GM23338 (cell line): ENCODE measurements at regions not wholly inside any gene's neighbourhood (a gene's known extent, or its start where the extent isn't known, plus 50 kb on each side); places are given as distances from the start of the nearest gene placed in this dataset.

ENCODE experiments used
- CREB1 ChIP-seq: fragments of 250-450 bp; sonication (Bioruptor Pico); IDR thresholded peaks from 2 replicates; pipeline ENCODE4 v1.5.0; 2020; ENCODE audit warnings: low read depth, mild to moderate bottlenecking, moderate library complexity
- EZH2 ChIP-seq: fragments of 200-600 bp; sonication (generic); IDR thresholded peaks from one replicate; pipeline ENCODE4 v1.8.0; 2017; ENCODE audit warnings: antibody characterized with exemption, mild to moderate bottlenecking, low read depth; ENCODE audit not compliant: unreplicated experiment
- EZH2phosphoT487 ChIP-seq: fragments of 200-600 bp; sonication (generic); IDR thresholded peaks from one replicate; pipeline ENCODE4 v1.8.1; 2018; ENCODE audit warnings: antibody characterized with exemption; ENCODE audit not compliant: unreplicated experiment
- JUNB ChIP-seq: IDR thresholded peaks from one replicate; pipeline ENCODE4 v1.6.1; 2016; ENCODE audit warnings: antibody characterized with exemption; ENCODE audit not compliant: unreplicated experiment
- NANOG ChIP-seq: IDR thresholded peaks from 2 replicates; pipeline ENCODE4 v1.6.1; 2016; ENCODE audit warnings: antibody characterized with exemption, borderline replicate concordance
- POLR2AphosphoS5 ChIP-seq: IDR thresholded peaks from 2 replicates; pipeline ENCODE4 v1.6.1; 2016; ENCODE audit warnings: antibody characterized with exemption, low read depth
- REST ChIP-seq: IDR thresholded peaks from one replicate; pipeline ENCODE4 v1.6.1; 2018; ENCODE audit warnings: antibody characterized with exemption; ENCODE audit not compliant: unreplicated experiment
- ZNF114 ChIP-seq: fragments of 250-450 bp; sonication (Bioruptor Pico); IDR thresholded peaks from 2 replicates; pipeline ENCODE4 v1.5.0; 2020; ENCODE audit warnings: mild to moderate bottlenecking, moderate library complexity
- TF ChIP-seq, protein P1 (sequence below), 2 experiments: fragments of 200-600 bp in 1 of 2; sonication (generic) in 1 of 2; conservative IDR thresholded peaks; 2 replicates each; pipeline versions ENCODE4 v1.5.1 to v1.6.1; 2016 to 2017; ENCODE audit warnings: antibody characterized with exemption in 2 of 2, low read depth in 2 of 2, mild to moderate bottlenecking in 2 of 2, moderate library complexity in 1 of 2
- TF ChIP-seq, protein P2 (sequence below): fragments of 250-450 bp; sonication (Bioruptor Pico); IDR thresholded peaks from 2 replicates; pipeline ENCODE4 v1.5.0; 2020; ENCODE audit warnings: mild to moderate bottlenecking, moderate library complexity
- TF ChIP-seq, protein P3 (sequence below): IDR thresholded peaks from 2 replicates; pipeline ENCODE4 v1.6.1; 2016; ENCODE audit warnings: antibody characterized with exemption

GRCh38 chr1:199932462-199932861, 95.0 kb upstream of the NR5A2 start:
- TF ChIP-seq EZH2phosphoT487 (no peak), REST (no peak), JUNB (no peak), POLR2AphosphoS5 (no peak), EZH2 (no peak), CREB1 (CRISPR knock-in tag) (no peak), ZNF114 (CRISPR knock-in tag) (no peak), NANOG (no peak)
- TF ChIP-seq, protein P1, sequence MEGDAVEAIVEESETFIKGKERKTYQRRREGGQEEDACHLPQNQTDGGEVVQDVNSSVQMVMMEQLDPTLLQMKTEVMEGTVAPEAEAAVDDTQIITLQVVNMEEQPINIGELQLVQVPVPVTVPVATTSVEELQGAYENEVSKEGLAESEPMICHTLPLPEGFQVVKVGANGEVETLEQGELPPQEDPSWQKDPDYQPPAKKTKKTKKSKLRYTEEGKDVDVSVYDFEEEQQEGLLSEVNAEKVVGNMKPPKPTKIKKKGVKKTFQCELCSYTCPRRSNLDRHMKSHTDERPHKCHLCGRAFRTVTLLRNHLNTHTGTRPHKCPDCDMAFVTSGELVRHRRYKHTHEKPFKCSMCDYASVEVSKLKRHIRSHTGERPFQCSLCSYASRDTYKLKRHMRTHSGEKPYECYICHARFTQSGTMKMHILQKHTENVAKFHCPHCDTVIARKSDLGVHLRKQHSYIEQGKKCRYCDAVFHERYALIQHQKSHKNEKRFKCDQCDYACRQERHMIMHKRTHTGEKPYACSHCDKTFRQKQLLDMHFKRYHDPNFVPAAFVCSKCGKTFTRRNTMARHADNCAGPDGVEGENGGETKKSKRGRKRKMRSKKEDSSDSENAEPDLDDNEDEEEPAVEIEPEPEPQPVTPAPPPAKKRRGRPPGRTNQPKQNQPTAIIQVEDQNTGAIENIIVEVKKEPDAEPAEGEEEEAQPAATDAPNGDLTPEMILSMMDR (conservative IDR thresholded peaks at IDR 0.05; ENCODE audit: low read depth in 2 of 2), result no peak
- TF ChIP-seq, protein P2, sequence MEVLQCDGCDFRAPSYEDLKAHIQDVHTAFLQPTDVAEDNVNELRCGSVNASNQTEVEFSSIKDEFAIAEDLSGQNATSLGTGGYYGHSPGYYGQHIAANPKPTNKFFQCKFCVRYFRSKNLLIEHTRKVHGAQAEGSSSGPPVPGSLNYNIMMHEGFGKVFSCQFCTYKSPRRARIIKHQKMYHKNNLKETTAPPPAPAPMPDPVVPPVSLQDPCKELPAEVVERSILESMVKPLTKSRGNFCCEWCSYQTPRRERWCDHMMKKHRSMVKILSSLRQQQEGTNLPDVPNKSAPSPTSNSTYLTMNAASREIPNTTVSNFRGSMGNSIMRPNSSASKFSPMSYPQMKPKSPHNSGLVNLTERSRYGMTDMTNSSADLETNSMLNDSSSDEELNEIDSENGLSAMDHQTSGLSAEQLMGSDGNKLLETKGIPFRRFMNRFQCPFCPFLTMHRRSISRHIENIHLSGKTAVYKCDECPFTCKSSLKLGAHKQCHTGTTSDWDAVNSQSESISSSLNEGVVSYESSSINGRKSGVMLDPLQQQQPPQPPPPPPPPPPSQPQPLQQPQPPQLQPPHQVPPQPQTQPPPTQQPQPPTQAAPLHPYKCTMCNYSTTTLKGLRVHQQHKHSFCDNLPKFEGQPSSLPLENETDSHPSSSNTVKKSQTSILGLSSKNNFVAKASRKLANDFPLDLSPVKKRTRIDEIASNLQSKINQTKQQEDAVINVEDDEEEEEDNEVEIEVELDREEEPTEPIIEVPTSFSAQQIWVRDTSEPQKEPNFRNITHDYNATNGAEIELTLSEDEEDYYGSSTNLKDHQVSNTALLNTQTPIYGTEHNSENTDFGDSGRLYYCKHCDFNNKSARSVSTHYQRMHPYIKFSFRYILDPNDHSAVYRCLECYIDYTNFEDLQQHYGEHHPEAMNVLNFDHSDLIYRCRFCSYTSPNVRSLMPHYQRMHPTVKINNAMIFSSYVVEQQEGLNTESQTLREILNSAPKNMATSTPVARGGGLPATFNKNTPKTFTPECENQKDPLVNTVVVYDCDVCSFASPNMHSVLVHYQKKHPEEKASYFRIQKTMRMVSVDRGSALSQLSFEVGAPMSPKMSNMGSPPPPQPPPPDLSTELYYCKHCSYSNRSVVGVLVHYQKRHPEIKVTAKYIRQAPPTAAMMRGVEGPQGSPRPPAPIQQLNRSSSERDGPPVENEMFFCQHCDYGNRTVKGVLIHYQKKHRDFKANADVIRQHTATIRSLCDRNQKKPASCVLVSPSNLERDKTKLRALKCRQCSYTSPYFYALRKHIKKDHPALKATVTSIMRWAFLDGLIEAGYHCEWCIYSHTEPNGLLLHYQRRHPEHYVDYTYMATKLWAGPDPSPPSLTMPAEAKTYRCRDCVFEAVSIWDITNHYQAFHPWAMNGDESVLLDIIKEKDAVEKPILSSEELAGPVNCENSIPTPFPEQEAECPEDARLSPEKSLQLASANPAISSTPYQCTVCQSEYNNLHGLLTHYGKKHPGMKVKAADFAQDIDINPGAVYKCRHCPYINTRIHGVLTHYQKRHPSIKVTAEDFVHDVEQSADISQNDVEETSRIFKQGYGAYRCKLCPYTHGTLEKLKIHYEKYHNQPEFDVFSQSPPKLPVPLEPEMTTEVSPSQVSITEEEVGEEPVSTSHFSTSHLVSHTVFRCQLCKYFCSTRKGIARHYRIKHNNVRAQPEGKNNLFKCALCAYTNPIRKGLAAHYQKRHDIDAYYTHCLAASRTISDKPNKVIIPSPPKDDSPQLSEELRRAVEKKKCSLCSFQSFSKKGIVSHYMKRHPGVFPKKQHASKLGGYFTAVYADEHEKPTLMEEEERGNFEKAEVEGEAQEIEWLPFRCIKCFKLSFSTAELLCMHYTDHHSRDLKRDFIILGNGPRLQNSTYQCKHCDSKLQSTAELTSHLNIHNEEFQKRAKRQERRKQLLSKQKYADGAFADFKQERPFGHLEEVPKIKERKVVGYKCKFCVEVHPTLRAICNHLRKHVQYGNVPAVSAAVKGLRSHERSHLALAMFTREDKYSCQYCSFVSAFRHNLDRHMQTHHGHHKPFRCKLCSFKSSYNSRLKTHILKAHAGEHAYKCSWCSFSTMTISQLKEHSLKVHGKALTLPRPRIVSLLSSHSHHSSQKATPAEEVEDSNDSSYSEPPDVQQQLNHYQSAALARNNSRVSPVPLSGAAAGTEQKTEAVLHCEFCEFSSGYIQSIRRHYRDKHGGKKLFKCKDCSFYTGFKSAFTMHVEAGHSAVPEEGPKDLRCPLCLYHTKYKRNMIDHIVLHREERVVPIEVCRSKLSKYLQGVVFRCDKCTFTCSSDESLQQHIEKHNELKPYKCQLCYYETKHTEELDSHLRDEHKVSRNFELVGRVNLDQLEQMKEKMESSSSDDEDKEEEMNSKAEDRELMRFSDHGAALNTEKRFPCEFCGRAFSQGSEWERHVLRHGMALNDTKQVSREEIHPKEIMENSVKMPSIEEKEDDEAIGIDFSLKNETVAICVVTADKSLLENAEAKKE (CRISPR knock-in tag), result no peak
- TF ChIP-seq, protein P3, sequence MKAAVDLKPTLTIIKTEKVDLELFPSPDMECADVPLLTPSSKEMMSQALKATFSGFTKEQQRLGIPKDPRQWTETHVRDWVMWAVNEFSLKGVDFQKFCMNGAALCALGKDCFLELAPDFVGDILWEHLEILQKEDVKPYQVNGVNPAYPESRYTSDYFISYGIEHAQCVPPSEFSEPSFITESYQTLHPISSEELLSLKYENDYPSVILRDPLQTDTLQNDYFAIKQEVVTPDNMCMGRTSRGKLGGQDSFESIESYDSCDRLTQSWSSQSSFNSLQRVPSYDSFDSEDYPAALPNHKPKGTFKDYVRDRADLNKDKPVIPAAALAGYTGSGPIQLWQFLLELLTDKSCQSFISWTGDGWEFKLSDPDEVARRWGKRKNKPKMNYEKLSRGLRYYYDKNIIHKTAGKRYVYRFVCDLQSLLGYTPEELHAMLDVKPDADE, result no peak
